SJSA1 (cell line): ENCODE measurements at regions not wholly inside any gene's neighbourhood (a gene's known extent, or its start where the extent isn't known, plus 50 kb on each side); places are given as distances from the start of the nearest gene placed in this dataset.

ENCODE experiments used
- DNase-seq, 2 experiments: peaks; one replicate each; pipeline ENCODE4 v3.0.0-alpha.2; 2015 to 2020; ENCODE audit warnings: low spot score in 2 of 2, low read depth in 1 of 2
- H3K27ac ChIP-seq: fragments of 250-450 bp; sonication (Bioruptor Pico); 2 replicates; pipeline ENCODE4 v1.5.1; 2020; ENCODE audit warnings: mild to moderate bottlenecking, moderate library complexity
- H3K27me3 ChIP-seq: fragments of 250-450 bp; sonication (Bioruptor Pico); replicated peaks from 2 replicates; pipeline ENCODE4 v1.5.1; 2020; ENCODE audit warnings: mild to moderate bottlenecking, moderate library complexity
- H3K36me3 ChIP-seq: fragments of 250-450 bp; sonication (Bioruptor Pico); 2 replicates; pipeline ENCODE4 v1.5.1; 2020; ENCODE audit warnings: mild to moderate bottlenecking
- H3K4me1 ChIP-seq: fragments of 250-450 bp; sonication (Bioruptor Pico); replicated peaks from 2 replicates; pipeline ENCODE4 v1.6.1; 2021; ENCODE audit warnings: mild to moderate bottlenecking
- H3K4me3 ChIP-seq: fragments of 250-450 bp; sonication (Bioruptor Pico); 2 replicates; pipeline ENCODE4 v1.5.1; 2020; ENCODE audit warnings: mild to moderate bottlenecking
- H3K9me3 ChIP-seq: fragments of 250-450 bp; sonication (Bioruptor Pico); replicated peaks from 2 replicates; pipeline ENCODE4 v1.5.1; 2020; ENCODE audit warnings: mild to moderate bottlenecking

DNA sequence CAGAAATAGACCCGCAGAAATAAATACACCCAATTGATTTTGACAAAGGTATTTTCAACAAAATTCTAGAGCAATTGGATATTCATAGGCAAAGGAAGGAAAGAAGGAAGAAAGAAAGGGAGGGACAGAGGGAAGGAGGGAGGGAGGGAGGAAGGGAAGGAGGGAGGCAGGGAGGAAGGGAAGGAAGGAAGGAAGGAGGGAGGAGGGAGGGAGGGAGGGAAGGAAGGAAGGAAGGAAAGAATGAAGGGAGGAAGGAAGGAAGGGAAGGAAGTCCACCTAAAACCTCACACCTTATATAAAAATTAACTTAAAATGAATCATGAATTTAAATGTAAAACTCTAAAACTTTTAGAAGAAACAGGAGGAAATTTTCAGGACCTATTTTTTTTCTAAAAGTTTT lies 94.2 kb upstream of the USP47 start:
- no peaks in the 10 kb centered on the region for H3K36me3 ChIP-seq
- H3K27me3 ChIP-seq = 0 out of 2 replicates have a peak, but pooled peaks cover 2% of the 10 kb centered on the region
- DNase-seq = no peak
- H3K4me3 ChIP-seq = no peak overlapping the region
- no peaks in the 10 kb centered on the region for H3K9me3 ChIP-seq
- no peak overlapping the region for H3K27ac ChIP-seq
- peaks cover 4% of the 10 kb centered on the region; the same call in 1 of the 2 replicates for H3K4me1 ChIP-seq

DNA sequence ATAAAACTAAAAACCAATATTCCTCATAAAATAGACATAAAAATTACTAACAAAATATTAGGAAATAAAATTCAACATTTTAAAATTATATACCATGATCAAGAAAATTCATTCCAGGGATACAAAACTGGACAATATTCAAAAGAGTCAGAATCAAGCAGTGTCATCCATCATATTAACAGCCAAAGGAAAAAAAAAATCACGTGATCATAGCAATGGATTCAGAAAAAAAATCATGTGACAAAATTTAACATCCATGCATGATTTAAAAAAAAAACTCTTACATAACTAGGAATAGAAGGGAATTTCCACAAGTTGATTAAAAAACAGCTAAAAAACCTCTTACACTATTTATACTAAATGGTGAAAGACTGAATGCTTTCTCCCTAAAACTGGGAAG lies 95.3 kb upstream of the USP47 start:
- Histone ChIP-seq H3K4me1 (peaks cover 4% of the 10 kb centered on the region; the same call in 1 of the 2 replicates), H3K27ac (no peak overlapping the region), H3K36me3 (no peaks in the 10 kb centered on the region), H3K27me3 (0 out of 2 replicates have a peak, but pooled peaks cover 2% of the 10 kb centered on the region), H3K9me3 (no peaks in the 10 kb centered on the region), H3K4me3 (no peak overlapping the region)
- DNase-seq = no peak

DNA sequence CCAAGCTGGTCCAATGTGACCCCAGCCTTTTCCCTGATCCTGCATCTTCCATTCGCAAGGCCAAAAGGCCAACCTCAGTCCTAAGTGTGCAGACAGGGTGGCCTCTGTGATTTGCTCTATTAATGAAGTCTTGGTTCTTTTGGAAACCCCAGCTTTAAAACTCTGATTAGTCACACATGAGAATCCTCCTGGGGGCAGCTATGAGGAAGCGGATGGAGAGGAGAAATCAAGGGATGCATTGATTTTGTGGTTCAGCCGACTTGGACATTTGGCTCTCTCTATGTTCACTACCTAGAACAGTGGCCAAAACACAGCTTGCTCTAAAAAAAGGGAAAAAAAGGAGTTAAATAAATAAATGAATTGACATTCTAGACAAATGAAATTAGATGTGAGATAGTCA lies 98.6 kb upstream of the USP47 start:
- H3K9me3 ChIP-seq = no peaks in the 10 kb centered on the region; the same call in 1 of the 2 replicates
- no peaks in the 10 kb centered on the region for H3K36me3 ChIP-seq
- no peak for DNase-seq
- H3K27ac ChIP-seq = no peak overlapping the region
- H3K4me1 ChIP-seq = no peaks in the 10 kb centered on the region
- H3K4me3 ChIP-seq = no peak overlapping the region
- peaks cover 2% of the 10 kb centered on the region; the same call in 1 of the 2 replicates for H3K27me3 ChIP-seq

DNA sequence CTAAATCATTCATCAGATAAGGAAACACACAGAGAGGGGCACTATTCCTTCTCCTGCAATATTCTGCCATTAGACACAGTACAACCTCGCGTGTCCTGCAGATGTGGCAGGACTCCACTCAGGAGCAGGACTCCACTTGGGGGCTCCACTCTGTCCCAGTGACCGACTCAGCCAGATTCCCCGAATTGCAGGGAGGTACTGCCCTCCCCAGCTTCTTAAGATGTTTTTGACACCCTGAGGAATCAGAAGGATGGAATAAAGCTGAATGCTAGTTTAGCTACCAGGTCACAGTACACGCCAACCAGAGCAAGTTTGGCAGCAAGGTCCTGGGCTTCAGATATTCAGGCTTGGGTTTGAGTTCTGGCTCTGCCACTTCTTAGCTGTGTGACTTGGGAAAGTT lies 99.3 kb upstream of the USP47 start:
- no peaks in the 10 kb centered on the region for H3K36me3 ChIP-seq
- no peaks in the 10 kb centered on the region for H3K4me1 ChIP-seq
- H3K9me3 ChIP-seq = no peaks in the 10 kb centered on the region; the same call in 1 of the 2 replicates
- H3K27ac ChIP-seq = no peak overlapping the region
- H3K27me3 ChIP-seq = peaks cover 2% of the 10 kb centered on the region; the same call in 1 of the 2 replicates
- no peak for DNase-seq
- H3K4me3 ChIP-seq = no peak overlapping the region

DNA sequence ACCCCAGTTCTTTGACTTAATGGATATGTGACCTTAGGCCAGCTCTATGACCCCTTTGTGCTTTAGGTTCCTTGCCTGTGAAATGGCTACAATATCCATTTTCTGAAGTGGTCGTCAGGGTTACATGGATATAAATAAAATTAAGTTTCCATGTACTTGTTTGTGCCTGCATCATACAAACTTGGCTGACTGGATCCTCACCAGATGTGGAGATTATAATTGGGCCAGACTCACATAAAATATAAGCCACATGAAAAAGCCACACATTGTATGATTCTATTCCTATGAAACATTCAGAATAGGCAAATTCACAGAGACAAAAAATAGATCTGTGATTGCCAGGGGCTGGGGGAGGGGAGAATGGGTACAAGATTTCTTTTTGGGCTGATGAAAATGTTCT lies 100.9 kb upstream of the USP47 start:
- no peak for DNase-seq
- no peak overlapping the region for H3K4me3 ChIP-seq
- H3K36me3 ChIP-seq = no peaks in the 10 kb centered on the region
- H3K27ac ChIP-seq = no peak overlapping the region
- peaks cover 2% of the 10 kb centered on the region; the same call in 1 of the 2 replicates for H3K27me3 ChIP-seq
- no peaks in the 10 kb centered on the region for H3K4me1 ChIP-seq
- no peaks in the 10 kb centered on the region; the same call in 1 of the 2 replicates for H3K9me3 ChIP-seq

DNA sequence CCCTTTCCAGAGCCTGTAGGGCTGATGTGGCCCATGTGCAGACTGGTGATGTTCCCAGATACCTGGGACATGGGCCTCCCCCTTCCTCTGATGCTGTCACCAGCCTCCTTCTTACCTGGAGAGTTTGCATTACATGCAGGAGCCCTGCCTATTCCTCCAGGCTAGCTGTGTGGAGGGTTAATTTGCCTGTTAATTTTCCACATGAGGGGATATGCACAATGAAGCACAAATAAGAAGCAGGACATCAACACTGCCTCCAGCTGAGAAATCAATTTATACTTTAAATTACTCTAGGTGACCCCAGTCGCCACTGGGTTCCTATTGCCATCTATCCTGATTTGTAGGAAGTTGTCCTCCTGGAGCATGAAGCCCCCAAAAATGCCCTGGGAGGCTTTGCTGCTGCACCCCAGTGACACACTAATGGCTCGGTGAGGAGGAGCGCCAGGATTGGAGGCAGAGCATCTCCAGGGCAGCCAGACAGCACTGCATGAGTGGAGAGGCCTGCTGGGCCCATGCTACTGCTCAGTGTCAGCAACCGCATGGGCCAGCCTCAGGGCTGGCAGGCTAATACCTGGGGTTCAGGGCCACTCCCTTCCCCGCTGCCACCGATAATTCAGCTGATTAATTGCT lies 101.6 kb upstream of the USP47 start:
- H3K4me1 ChIP-seq = no peaks in the 10 kb centered on the region
- H3K36me3 ChIP-seq = no peaks in the 10 kb centered on the region
- DNase-seq = no peak

DNA sequence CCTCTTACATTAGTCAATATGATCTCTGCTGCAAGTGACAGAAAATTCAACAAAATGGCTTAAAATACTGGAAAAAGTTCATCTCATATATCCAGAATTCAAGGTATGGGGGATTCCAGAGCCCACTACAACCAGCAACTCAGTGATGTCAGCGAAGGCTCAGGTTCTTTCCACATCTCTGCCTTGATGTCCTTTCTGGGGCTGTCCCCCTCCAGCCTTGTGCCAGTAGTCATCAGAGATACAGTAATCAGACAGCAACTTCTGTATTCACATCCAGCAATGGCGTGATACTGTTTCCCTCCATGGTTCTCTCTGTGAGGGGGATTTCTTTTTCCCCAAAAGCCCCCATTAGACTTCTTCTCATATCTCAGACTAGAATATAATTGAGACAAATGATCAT lies 103.4 kb upstream of the USP47 start:
- no peaks in the 10 kb centered on the region for H3K36me3 ChIP-seq
- no peaks in the 10 kb centered on the region for H3K4me1 ChIP-seq
- no peaks in the 10 kb centered on the region; the same call in 1 of the 2 replicates for H3K27me3 ChIP-seq
- no peaks in the 10 kb centered on the region; the same call in 1 of the 2 replicates for H3K9me3 ChIP-seq
- no peak overlapping the region for H3K27ac ChIP-seq
- no peak overlapping the region for H3K4me3 ChIP-seq
- DNase-seq = no peak

More for the DNA sequence above, 101.6 kb upstream of the USP47 start:
- no peak overlapping the region for H3K27ac ChIP-seq
- H3K9me3 ChIP-seq = no peaks in the 10 kb centered on the region; the same call in 1 of the 2 replicates
- no peaks in the 10 kb centered on the region; the same call in 1 of the 2 replicates for H3K27me3 ChIP-seq
- H3K4me3 ChIP-seq = no peak overlapping the region

DNA sequence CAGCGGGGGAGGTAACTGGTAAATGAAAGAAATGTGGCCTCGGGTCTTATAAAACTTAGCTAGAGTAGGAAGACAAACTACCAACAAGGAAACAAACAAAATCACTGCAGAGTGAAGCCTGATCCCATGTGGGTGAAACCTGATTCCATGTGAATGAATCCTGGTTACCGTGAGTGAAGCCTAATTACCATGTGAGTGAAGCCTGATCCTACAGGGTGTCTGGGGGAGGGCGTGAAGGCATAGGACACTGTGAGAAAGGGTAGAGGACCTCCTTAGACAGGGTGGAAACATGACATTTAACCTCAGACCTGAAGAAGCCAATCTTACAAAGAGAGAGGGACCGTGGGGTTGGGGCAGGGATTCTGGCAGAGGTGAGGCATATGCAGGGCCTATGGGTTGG lies 106.2 kb upstream of the USP47 start:
- DNase-seq = no peak
- Histone ChIP-seq H3K27me3 (no peaks in the 10 kb centered on the region; the same call in 1 of the 2 replicates), H3K27ac (no peak overlapping the region)

DNA sequence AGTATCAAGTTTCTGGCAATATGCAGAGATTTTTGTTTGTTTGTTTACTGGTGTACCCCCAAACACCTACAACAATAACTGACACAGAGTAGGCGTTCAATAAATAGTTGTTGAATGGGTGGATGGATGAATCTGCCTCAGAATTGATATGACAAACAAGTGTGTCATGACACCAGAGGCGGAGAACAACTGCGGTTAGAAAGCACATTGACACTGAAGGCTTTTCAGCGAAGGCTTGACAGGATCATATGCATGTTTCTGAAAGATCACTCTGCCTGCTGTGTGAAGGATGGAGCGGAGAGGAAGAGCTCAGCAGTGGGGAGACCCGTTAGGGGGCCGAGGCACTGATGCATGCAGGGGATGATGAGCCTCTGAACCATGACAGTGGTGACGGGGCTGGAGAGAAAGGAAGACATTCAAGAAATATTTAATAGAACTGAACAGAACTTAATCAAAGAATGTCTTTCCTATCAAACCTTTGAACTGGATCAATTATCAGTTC lies 108.5 kb upstream of the USP47 start:
- Histone ChIP-seq H3K4me1 (peaks cover 12% of the 10 kb centered on the region; the same call in 1 of the 2 replicates), H3K9me3 (peaks cover 3% of the 10 kb centered on the region), H3K27me3 (0 out of 2 replicates have a peak, but pooled peaks cover 2% of the 10 kb centered on the region), H3K36me3 (no peaks in the 10 kb centered on the region), H3K27ac (no peak overlapping the region), H3K4me3 (no peak overlapping the region)
- DNase-seq = no peak

More for the DNA sequence above, 106.2 kb upstream of the USP47 start:
- Histone ChIP-seq H3K4me3 (no peak overlapping the region), H3K4me1 (peaks cover 12% of the 10 kb centered on the region; the same call in 1 of the 2 replicates), H3K9me3 (no peaks in the 10 kb centered on the region; the same call in 1 of the 2 replicates), H3K36me3 (no peaks in the 10 kb centered on the region)

DNA sequence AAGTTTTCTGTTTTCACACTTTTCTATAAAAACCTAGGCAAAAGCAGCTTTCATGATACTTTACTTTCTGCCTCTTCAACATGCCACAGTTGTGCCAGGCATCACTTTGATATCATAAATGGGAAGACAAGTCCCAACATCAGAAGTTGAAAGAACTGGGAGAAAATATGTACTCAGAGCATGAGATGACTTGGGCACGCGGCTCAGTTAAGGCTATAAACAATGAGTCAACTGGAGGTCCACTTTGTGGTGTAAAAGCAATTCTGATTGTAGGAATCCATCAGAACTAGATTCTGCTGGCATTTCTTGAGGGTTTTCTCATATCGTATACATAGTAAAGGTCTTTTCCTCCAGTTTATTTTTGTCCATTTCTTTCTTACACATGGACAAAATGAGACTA lies 109.7 kb upstream of the USP47 start:
- Histone ChIP-seq H3K36me3 (no peaks in the 10 kb centered on the region), H3K27me3 (0 out of 2 replicates have a peak, but pooled peaks cover 2% of the 10 kb centered on the region), H3K4me1 (peaks cover 12% of the 10 kb centered on the region; the same call in 1 of the 2 replicates), H3K9me3 (peaks cover 3% of the 10 kb centered on the region), H3K27ac (no peak overlapping the region), H3K4me3 (no peak overlapping the region)
- no peak for DNase-seq

DNA sequence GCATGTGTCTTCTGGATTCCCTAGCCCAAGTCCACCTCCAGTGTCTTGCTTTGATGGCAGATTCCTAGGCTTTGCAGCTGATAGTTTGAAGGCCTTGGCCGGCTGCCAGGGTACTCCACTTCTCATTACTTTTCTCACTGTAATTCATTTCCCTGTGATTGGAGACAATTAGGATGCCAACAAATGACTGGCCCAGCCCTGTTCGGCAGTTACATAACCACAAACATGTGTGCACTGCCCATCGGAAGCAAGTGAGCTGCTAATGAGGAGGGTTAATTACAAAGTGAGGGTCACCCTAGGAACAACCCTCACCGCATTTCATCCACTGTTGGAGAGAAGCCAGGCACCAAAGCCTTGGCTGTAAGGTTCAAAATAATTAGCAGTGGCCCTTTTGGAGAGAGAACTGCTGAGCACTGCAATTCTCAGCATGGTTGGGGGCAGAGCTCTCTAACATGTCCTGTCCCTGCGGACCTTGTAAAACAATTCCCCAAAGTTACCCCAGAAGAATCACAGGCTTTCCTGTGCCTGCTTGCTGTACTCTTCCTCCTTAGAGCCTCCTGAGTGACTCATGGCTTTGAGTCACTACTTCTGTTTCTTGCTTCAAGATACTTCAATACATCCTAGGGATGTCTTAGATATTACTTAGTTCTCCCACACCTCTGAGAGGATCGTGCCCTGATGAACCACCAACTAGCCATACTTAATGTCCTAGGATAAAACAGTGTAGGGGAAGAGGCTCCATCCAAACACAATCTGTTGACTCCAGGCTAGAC lies 109.7 kb upstream of the GALNT18 start:
- peak in 1 of 2 experiments; percentile 32 for DNase-seq
- H3K4me3 ChIP-seq = no peak overlapping the region
- H3K9me3 ChIP-seq = peaks cover 3% of the 10 kb centered on the region
- H3K27me3 ChIP-seq = 0 out of 2 replicates have a peak, but pooled peaks cover 2% of the 10 kb centered on the region
- H3K4me1 ChIP-seq = peaks cover 12% of the 10 kb centered on the region; the same call in 1 of the 2 replicates
- H3K27ac ChIP-seq = no peak overlapping the region
- no peaks in the 10 kb centered on the region for H3K36me3 ChIP-seq

DNA sequence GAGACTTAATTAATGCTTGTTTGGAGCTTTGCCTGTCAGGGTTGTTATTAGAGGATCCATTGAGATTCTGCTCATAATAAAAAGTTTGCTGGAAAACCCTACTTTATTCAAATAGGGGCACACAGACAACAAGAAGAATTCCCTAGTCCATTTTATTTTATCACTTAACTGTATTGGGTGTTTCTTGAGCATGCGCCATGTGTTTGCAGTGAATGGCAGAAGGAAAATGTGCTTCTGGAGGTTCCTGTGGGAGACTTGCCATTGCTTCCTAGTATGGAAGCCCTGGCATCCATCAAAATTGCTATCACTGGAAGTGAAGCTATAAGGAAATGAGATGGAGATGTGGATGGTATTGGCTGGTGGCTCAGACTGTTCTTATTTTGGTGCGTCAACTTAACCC lies 106.6 kb upstream of the GALNT18 start:
- peaks cover 3% of the 10 kb centered on the region for H3K9me3 ChIP-seq
- H3K27ac ChIP-seq = no peak overlapping the region
- no peak overlapping the region for H3K4me3 ChIP-seq
- no peaks in the 10 kb centered on the region for H3K36me3 ChIP-seq
- peaks cover 12% of the 10 kb centered on the region; the same call in 1 of the 2 replicates for H3K4me1 ChIP-seq
- no peak for DNase-seq
- 0 out of 2 replicates have a peak, but pooled peaks cover 5% of the 10 kb centered on the region for H3K27me3 ChIP-seq

DNA sequence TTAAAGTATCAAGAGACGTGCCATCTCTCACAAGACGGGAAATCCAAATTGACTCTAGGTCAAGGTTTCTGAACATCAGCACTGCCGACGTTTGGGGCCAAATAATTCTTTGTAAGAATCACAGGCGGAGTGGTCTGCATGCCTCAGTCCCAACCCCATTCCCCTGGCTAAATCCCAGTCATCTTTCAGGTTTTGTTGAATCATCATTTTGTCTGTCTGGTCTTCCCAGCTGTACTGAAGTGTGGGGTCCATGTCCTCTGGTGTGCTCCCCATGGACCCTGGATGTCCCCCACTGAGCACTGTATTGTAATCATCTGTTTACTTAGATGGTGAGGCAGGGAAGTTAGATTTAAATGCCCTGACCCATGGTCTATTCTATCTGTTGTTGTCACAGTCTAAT lies 103.6 kb upstream of the GALNT18 start:
- peaks cover 3% of the 10 kb centered on the region for H3K9me3 ChIP-seq
- DNase-seq = no peak
- H3K4me1 ChIP-seq = no peaks in the 10 kb centered on the region
- H3K27ac ChIP-seq = no peak overlapping the region
- no peaks in the 10 kb centered on the region for H3K36me3 ChIP-seq
- 0 out of 2 replicates have a peak, but pooled peaks cover 5% of the 10 kb centered on the region for H3K27me3 ChIP-seq
- no peak overlapping the region for H3K4me3 ChIP-seq
